ENCODE measurements at regions not wholly inside any gene's neighbourhood (a gene's known extent, or its start where the extent isn't known, plus 50 kb on each side); places are given as distances from the start of the nearest gene placed in this dataset.

DNA sequence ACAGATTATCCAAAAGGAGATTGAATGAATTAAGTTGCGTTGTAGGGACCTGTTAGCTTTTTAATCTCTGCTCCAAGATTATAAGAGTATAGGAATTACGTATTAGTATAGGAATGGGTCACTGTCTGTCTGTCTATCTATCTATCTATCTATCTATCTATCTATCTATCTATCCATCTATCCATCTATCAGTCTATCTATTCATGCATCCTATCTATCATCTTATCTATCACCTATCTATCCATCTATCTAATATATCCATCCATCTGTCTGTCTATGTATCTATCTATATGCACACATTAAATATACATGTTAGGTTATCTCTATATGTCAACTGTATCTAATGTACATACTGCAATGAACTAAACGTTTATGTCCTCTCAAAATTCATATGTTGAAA is 255.8 kb downstream of the LPIN1 start:
- TF ChIP-seq EP300 (IDR thresholded peaks at IDR 0.05) (no peak), POLR2AphosphoS5 (IDR thresholded peaks at IDR 0.05) (no peak), POLR2A (IDR thresholded peaks at IDR 0.05) (no peak)
- TF ChIP-seq, protein P1, sequence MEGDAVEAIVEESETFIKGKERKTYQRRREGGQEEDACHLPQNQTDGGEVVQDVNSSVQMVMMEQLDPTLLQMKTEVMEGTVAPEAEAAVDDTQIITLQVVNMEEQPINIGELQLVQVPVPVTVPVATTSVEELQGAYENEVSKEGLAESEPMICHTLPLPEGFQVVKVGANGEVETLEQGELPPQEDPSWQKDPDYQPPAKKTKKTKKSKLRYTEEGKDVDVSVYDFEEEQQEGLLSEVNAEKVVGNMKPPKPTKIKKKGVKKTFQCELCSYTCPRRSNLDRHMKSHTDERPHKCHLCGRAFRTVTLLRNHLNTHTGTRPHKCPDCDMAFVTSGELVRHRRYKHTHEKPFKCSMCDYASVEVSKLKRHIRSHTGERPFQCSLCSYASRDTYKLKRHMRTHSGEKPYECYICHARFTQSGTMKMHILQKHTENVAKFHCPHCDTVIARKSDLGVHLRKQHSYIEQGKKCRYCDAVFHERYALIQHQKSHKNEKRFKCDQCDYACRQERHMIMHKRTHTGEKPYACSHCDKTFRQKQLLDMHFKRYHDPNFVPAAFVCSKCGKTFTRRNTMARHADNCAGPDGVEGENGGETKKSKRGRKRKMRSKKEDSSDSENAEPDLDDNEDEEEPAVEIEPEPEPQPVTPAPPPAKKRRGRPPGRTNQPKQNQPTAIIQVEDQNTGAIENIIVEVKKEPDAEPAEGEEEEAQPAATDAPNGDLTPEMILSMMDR (IDR thresholded peaks at IDR 0.05): no peak

All from suprapubic skin (tissue), 4 donors.